COR-L47 (cell line): ENCODE measurements at regions not wholly inside any gene's neighbourhood (a gene's known extent, or its start where the extent isn't known, plus 50 kb on each side); places are given as distances from the start of the nearest gene placed in this dataset.
"Not testable (repeated sequence)": the region's sequence is repeated elsewhere in the genome, so short reads cannot be mapped to it uniquely, and the experiment has no call there.

Experiments
- DNase-seq: peaks from one replicate; lab custom pipeline; 2025; lab: John Stamatoyannopoulos, UW

DNA sequence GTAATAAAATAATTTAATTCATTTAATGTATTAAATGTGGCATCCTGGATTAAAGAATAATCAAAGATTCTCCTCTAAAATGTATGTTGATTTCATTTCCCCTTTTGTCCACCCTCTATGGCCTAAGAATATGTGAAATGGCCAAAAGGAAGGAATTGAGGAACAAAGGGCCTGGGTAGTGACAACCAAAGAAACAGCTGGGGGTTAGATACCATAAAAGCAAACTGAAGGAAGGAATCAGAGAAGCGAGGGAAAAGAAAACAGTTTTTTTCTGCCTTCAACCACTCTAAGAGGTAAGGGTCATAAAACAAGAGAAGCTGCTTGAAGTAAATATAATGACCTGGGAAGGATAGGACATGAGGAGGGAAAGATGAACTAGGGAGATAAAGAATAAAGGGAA lies 139.3 kb downstream of the FAM76B start:
- DNase-seq = no peak

DNA sequence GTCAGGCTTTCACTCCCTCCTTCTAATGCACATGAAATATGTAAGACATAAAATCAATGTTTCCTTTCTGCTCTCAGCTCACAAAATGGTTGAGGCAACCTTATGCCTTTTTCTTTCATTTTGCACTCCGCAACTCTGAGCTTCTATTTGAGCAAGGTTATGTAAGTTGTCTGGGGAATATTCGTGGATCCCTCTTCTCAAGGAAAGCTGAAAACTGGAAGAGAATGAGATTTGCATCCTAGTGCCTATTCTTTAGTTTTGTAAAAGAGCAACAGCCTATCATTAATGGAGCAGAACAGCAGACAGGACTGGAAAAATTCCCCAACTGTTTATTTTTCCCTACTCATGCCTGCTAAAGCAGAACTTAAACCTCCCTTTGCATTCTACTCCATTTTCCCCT lies 141.7 kb downstream of the FAM76B start:
- DNase-seq = no peak

DNA sequence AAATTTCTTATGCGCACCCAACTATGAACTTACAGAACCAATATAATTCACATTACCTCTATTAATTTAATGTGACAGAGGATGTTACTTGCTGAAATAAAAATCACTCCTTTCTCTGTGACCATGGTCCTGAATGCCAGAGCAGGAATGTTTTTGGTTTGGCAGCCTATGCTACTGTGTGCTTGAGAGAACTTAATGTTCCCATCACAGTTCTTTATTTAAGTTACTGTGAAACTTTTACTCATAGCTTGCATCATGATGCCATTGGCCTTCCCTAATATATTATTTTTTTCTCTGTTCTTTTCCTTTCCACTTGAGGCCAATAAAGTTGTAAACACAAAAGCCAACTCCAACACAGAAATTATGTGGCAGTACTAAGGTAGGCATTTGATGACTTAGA lies 142.2 kb downstream of the FAM76B start:
- no peak for DNase-seq

DNA sequence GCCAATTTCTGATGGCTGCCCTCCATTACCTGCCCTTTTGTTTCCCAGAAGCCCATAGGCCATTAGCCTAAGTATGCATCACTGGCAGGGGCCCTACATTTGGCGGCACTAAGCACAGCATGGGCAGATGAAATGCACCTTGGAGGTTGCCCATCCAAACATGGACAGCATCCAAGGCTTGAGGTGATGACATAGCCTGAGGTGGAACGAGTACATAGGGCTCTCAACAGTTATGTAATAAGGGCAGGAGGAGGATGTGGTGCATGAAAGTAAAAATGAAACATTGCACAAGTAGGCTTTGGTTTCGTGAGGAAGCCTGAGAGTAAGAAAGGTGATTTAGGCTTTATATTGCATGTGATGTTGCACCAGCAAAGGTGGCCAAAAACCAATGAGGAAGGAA lies 148.1 kb downstream of the FAM76B start:
- no peak for DNase-seq

DNA sequence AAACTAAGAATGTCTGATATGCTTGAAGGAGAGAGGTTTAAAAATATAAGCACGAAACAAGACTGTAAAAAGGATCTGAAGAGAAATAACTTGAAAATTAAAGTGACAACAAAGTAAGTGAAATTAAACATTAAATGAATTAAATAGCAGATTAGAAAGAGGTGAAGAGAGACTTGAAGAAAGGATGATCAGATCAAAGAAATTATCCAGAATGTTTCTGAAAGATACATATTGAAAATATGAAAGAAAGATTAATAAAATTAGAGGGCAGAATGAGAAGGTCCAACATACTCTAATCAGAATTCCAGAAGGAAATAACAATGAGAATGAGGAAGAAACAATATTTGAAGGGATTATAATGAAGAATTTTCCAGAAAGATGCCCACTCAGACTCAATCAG lies 151.1 kb downstream of the FAM76B start:
- DNase-seq = no peak

DNA sequence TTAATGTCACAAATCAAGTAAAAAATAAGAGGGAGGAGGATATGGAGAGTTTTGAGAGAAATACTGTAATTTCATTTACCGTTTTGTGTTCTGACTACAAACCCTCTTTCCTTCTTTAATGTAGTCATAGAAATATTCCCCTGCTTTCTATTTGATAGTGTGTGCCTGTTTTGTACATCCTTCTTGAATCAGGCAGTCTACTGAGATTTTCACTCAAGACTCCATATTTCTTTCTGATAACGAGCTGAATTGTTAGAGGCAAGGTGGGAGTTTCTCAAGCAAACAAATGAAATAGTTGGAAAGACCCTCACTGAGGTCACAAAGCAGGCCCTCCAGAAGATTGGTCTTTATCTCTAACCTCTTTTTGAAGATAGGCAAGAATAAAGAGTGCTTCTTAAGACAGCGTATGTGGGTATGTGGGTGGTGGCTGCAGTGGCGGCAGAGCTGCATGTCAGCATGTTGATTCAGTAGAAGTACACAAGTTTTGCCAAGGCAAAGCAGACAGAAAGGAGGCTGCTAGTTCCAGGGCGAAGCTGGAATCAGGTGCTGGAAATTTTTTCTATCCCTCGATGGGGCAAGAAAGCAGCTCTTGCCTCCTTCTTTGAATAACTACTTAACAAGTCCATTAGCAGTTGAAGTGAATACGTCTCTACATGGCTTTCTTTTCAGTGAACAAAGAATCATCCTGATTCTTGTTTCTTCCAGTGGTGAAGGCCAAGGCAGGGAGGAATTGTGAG lies 164.2 kb downstream of the FAM76B start:
- DNase-seq = no peak

DNA sequence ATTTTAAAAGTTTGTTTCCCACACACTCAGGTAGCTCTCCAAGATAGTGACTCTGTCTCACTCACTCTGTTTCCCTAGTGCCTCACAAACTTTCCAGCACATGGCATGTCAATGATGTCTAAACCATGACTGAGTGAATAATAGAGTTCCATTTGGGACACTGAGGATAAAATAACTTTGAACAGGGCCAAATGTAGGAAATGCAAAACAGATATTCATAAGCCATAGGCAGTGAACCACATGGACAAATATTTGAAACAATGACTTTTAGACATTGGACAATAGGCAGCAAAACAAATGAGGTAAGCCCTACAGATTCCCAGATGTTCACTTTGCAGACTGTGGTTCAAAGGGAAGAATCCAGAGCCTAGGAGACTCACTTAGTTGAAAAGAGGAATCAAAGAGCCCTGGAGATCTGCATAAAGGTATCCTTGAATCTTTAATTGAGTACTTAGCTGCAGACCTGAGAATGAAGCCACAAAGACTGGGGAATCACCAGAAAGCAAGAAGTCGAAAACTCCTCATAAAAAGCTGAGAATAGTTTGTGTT lies 173.3 kb downstream of the FAM76B start:
- no peak for DNase-seq

DNA sequence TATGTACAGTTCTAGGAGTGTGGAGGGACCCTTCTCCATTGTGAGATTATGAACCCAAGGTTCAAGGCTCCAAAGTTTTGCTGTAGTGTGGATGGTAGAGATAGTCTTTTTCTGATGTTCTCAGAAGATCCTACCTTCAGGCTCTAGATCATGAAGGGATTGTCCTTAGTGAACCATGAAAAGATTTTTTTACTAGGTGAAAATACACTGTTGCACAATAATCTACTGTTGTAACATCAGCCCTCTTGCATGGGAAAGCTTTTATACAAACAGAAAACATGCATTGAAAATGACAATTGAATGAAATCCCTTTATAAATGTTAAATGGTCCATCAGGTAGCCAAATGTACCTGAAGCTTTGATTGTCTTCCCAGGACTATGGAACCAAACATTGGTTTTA lies 177.8 kb downstream of the FAM76B start:
- DNase-seq = no peak

DNA sequence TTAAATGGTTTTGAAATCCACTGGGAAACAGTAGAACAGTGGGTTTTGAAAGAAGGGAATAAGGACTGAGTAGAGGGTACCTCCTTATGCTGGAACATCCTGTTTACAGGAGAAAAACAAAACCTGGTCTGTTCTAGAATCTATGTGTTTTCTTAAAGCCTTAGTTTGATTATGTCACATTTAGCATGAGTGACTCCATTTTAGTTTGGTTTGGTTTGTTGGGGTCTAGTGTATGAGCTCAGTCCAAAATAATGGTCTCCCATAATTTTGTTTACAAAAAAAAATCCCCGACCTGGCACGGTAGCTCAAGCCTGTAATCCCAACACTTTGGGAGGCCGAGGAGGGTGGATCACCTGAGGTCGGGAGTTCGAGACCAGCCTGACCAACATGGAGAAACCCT lies 179.4 kb downstream of the FAM76B start:
- not testable (repeated sequence) for DNase-seq

DNA sequence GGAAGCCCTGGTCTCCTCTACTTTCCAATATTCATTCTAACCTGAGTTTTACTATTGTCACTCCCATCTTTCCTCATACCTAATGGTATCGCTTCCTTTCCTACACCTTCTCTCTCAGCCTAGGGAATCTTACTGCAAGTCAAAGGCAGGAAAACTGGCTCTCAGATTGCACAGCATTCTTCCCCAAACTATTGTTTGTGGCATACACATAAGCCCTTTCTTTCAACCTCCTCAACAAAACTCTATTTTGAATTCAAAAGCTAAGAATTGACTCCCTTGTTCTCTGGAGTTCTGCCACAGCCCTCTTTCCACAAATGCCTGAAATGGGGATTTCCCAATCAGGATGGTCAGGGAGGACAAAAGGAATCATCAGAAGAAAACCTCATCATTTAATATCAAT lies 181.5 kb downstream of the FAM76B start:
- DNase-seq = no peak

DNA sequence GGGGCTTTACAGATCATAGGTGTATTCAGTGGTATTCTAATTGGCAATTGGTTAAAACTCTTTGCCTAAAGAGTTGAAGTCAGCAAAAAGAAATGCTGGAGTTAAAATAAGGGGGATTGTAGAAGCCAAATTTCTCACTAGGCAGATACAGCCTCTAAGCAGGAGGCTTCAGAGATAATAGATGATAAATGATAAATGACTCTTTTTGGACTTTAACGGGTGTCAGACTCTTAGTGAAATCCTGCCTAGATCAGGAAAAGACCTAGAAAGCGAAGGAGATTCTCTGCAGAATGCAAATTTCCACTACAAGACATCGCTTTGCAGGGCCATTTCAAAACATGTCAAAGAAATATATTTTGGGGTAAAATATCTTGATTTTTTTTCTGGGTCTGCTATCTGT lies 182.8 kb downstream of the FAM76B start:
- DNase-seq = no peak

DNA sequence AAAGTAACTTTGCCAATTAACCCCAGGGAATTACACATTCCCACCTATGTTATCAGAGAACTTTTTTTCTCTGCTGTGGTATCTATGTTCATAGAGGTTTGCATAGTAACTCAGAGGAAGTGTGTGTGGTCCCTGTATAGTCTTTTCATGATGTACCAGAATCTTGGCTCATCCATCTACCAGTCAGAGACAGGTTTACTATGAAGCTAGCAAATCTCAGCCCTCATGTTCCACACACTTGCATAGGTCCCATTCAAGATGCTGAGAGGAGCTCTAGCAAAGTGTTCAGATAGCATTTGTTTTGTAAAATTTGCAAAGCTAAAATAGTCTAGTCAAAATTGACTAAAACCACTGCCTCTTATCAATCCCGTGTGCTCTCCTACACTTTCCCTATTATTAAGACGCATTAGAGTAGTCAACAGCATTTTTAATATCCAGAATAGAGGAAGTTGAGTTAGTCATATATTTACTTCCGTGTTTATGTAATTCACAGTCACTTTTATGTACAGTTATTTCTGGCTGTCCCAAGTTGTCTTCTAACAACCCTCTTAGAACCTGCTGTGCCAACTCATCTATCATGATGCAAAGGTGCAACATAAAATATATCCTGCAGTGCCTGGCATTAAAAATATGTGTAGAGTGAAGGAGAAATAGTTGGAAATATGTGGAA lies 184.2 kb downstream of the FAM76B start:
- no peak for DNase-seq

DNA sequence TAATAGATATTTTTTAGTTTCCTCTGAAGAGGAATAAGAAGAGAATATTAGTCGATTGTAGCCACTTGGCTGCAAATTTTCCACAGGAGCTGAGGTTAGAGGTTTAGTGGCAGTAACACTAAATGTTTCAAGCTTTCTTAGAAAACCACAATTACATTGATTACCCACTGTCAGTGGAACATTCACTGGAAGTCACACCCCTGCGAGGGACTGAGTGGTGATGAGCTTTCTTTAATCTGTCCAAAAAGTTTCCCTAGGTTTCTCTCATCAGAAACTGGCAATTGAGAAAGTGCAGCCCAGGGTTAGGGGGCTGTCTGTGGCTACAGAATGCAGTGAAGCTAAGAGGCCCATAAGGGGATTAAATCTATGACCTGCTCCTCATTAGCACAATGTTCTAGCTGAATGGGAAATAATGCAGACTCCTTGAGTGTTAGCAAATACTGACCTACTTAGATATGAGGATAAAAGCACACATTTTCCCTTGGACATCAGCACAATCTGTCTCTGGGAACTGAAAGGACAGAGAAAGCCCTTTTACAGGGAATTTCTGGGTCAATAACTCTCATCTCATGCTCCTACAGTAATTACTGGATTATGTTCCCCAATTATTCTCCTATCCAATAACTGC lies 189.5 kb downstream of the FAM76B start:
- no peak for DNase-seq

DNA sequence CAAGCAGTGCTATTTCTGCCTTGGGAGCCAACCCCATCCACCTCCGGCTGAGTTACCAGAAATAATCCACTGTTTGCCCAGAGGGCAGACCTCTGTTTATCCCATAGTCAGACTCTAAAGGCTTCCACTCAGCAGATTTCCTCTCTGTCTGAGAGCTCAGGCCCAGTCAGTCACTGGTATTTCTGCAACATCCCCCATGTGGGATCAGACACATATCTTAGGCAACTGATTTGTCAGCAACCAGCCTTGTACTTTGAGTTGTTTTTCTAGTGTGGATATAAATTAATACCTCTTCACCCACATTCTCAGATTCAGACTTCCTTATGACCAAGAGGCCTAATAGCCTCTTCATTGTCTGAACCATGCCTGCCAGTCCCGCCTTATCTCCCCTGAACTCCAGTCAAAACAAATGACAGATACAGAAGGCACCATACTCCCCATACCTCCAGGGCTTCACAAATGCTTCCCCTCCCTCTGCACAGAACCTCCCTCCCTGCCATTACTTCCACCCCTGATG lies 193.6 kb downstream of the FAM76B start:
- no peak for DNase-seq

DNA sequence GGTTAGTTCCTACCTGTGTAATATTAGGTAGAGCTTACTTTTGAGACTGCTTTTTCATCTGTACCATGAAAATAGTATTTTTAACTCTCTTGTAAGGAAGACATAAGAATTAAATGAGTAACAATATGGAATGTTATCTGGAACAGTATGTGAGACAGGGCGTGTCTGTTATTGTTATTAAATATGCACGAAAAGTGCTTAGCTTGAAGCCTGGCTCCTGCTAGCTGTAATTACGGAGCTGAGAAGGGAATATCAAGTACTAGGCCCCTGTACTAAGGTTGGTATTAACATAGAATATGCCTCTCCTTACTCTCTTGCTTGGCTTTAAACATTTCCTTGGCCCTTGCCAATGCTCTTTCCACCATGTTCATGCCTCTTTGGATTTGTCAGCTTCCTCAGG lies 194.0 kb downstream of the FAM76B start:
- no peak for DNase-seq

DNA sequence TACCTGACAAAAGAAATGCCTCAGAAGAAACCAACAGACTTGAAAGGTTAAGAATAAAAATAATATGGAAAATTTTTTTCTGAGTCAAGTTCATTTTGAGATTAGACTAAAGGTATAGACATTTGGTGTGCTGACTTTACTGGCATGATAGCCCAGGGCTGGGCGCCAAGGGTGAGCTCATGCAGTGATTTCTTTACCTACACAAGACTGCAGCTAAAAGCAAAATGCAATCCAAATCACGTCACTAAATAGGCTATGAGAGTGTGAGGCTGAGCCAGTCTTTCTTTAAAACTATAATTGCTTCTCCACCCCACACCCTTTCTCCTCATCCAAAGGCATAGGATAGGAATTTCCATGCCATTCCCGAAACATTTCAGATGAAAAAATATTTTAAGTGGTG lies 196.5 kb downstream of the FAM76B start:
- DNase-seq = no peak

DNA sequence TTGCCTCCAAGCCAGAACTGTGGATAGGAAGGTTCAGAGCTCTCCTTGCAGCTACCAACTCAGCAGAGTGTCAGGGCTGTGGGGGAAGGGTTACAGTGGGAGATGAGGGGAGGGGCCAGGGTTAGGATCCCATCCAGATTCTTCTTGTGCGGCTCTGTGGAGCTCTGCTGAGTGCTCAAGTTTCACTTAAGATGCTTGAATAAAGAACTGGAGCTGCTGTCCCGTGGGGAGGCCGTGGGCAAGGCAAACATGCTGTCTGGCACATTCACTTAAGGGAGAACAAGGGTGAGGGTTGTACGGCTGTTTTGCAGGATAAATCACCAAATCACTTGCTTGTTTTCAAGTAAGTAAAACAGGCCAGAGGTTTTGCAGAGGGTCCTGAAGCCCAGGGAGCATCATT lies 197.1 kb downstream of the FAM76B start:
- DNase-seq = no peak

DNA sequence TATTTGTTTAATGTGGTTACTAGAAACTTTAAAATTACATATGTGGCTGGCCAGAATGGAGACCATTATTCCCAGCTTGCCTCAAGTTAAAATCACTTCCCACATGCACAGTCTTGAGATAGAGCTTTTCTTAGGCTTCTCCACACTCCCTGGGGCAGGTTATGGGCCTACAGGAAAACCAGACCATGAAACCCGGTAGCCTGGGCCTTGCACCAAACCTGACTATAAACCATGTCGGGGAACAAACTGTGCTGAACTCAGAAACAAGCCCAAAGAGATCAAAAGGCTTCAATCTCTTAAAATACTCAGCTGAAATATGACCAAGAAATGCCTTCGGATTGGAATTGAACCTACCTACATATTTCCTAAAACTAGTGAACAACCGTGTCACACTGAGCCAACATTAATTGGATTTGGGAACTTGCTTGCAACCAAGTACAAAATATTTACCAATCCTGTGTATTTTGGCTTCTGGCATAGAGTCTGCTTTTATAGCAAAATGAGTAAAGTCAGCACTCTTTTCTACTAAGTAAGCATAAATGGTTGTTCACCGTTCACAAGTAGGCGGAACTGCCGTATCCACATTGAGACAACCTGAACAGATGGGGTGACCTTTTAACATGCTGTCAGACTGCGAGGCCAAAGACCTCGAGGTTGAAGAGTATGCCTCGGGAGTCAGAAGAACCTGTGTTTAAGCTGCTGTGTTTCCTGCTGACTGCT lies 199.5 kb downstream of the FAM76B start:
- DNase-seq = no peak

DNA sequence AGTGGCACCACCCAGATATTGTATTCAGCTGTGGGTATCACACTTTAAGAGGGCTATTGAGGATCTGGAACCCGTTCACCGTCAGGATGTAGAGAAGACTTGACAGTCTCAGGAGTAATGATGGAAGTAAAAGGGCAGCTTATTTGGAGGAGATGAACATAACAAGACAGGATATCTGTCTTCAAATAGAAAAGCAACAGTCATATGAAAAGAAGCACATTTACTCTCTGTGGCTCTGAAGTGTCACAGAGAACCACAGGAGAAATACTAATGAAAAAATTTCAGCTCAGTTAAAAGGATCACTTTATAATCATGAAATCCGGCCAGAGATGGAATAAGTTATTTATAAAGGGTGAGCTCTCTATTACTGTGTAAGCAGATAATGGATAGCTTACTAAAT lies 200.8 kb downstream of the FAM76B start:
- DNase-seq = no peak

DNA sequence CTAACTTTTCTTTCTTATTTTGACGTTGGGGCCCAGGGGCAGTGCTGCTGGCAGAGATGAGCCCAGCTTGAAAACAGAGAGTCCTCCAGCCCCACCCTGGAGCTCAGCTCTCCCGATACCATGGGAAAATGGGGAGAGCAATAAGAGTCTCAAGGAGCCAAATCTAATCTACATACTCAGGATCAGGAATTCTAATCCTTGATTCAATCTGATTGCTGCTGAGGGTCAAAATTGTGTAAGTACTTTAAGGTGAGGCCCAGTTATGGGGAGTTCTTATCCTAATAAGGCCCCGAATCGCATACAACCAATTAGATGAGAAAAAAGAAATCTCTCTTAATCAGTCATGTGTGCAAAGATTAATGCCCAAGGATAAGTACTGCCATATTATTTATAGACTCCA lies 202.9 kb downstream of the FAM76B start:
- no peak for DNase-seq

DNA sequence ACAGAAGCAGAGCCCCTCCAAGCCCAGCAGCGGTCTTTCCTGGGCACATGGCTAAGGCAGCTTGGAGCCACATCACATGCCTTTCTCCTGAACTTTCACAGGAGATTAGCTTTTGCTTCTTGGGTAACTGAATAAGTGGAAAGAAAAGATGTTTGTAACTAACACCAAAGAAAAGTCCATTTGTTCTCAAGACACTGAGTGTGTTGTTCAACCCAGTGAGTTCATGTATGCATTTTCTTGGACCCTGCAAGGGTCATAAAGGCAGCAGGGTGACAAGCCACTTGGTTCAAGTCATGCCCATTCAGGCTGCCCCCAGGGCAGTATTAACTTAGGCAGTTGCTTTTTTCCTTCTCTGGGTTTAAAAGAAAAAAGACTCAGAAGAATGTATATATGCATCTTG lies 203.4 kb downstream of the FAM76B start:
- DNase-seq = no peak

DNA sequence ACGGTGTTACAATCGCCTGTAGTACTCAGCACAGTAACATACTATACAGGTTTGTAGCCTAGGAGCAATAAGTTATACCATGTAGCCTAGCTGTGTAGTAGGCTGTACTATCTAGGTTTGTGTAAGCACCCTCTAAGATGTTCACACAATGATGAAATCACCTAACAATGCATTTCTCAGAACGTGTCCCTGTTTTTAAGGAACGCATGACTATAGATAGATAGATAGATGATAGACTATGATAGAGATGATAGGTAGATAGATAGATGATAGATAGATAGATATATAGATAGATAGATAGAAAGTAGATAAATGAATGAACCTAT lies 203.9 kb downstream of the FAM76B start:
- DNase-seq = no peak
